ENCODE measurements at regions not wholly inside any gene's neighbourhood (a gene's known extent, or its start where the extent isn't known, plus 50 kb on each side); places are given as distances from the start of the nearest gene placed in this dataset.

DNA sequence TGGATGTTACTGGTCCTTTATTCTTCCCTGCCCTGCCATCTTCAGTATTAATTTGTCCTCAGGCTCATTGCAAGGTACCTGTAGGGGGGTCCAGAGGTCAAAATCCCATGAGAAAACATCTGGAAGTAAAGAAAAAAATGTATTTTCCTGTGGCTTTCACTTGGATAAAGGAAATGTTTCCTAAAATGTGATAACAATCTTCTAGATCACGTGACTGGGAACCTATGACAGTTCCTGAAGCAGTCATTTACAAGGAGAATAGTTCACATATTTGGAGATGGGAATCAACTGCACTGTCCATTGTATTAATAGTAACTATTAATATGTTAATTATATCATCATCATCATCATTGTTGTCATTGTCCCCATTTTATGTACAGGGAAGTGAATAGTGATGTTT lies 915.1 kb upstream of the EEF2KMT start:
- TF ChIP-seq, protein P1, sequence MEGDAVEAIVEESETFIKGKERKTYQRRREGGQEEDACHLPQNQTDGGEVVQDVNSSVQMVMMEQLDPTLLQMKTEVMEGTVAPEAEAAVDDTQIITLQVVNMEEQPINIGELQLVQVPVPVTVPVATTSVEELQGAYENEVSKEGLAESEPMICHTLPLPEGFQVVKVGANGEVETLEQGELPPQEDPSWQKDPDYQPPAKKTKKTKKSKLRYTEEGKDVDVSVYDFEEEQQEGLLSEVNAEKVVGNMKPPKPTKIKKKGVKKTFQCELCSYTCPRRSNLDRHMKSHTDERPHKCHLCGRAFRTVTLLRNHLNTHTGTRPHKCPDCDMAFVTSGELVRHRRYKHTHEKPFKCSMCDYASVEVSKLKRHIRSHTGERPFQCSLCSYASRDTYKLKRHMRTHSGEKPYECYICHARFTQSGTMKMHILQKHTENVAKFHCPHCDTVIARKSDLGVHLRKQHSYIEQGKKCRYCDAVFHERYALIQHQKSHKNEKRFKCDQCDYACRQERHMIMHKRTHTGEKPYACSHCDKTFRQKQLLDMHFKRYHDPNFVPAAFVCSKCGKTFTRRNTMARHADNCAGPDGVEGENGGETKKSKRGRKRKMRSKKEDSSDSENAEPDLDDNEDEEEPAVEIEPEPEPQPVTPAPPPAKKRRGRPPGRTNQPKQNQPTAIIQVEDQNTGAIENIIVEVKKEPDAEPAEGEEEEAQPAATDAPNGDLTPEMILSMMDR (IDR thresholded peaks at IDR 0.05 in 4 of 5, conservative IDR thresholded peaks at IDR 0.05 in 1 of 5) = no peak
- TF ChIP-seq POLR2A (IDR thresholded peaks at IDR 0.05) = no peak
